GM12878 (cell line): ENCODE measurements at regions not wholly inside any gene's neighbourhood (a gene's known extent, or its start where the extent isn't known, plus 50 kb on each side); places are given as distances from the start of the nearest gene placed in this dataset.

ENCODE experiments used
- ASH2L ChIP-seq: fragments of 300-600, 200-600 bp; sonication (generic); IDR thresholded peaks from 2 replicates; pipeline ENCODE4 v1.6.1; 2017; ENCODE audit warnings: low read depth, mild to moderate bottlenecking, borderline replicate concordance
- ATF7 ChIP-seq: fragments of 450-650 bp; IDR thresholded peaks from 2 replicates; pipeline ENCODE4 v1.6.1; 2016; ENCODE audit warnings: low read depth, mild to moderate bottlenecking
- EP300 ChIP-seq, 2 experiments: fragments of 150-350 bp in 1 of 2; IDR thresholded peaks; 2 replicates each; pipeline ENCODE4 v1.6.1; 2011 to 2012; ENCODE audit warnings: low read depth in 2 of 2, low read length in 2 of 2, borderline replicate concordance in 1 of 2, improper control_type of control experiment in 1 of 2, inconsistent platforms in 1 of 2; ENCODE audit not compliant: control insufficient read depth in 1 of 2
- HDAC6 ChIP-seq: fragments of 200-600 bp; sonication (generic); IDR thresholded peaks from one replicate; pipeline ENCODE4 v1.8.0; 2017; ENCODE audit warnings: antibody characterized with exemption; ENCODE audit not compliant: unreplicated experiment
- IKZF1 ChIP-seq: fragments of 450-650 bp; conservative IDR thresholded peaks from 2 replicates; pipeline ENCODE4 v1.6.1; 2017; ENCODE audit warnings: antibody characterized with exemption, mild to moderate bottlenecking
- IKZF2 ChIP-seq, 2 experiments: fragments of 450-650 bp; IDR thresholded peaks; 2 replicates each; pipeline ENCODE4 v1.6.1; 2017; ENCODE audit warnings: mild to moderate bottlenecking in 2 of 2, moderate library complexity in 2 of 2
- IRF3 ChIP-seq: fragments of 450-650 bp; IDR thresholded peaks from 2 replicates; pipeline ENCODE4 v1.6.1; 2014; ENCODE audit warnings: mild to moderate bottlenecking
- IRF4 ChIP-seq: IDR thresholded peaks from 2 replicates; pipeline ENCODE4 v1.6.1; 2011; ENCODE audit warnings: low read depth, low read length
- JUNB ChIP-seq: IDR thresholded peaks from 2 replicates; pipeline ENCODE4 v1.6.1; 2016; ENCODE audit warnings: antibody characterized with exemption, mild to moderate bottlenecking
- LARP7 ChIP-seq: fragments of 450-650 bp; IDR thresholded peaks from 2 replicates; pipeline ENCODE4 v1.6.1; 2017; ENCODE audit warnings: mild to moderate bottlenecking
- MAX ChIP-seq: IDR thresholded peaks from 2 replicates; pipeline ENCODE4 v1.6.1; 2012; ENCODE audit warnings: low read depth, low read length, improper control_type of control experiment
- PAX5 ChIP-seq: IDR thresholded peaks from 2 replicates; pipeline ENCODE4 v1.6.1; 2011; ENCODE audit warnings: low read depth, low read length, borderline replicate concordance
- POLR2A ChIP-seq: IDR thresholded peaks from 2 replicates; pipeline ENCODE4 v1.6.1; 2011; ENCODE audit warnings: low read depth, mild to moderate bottlenecking, low read length
- POU2F2 ChIP-seq: IDR thresholded peaks from 3 replicates; pipeline ENCODE4 v1.6.1; 2011; ENCODE audit warnings: low read depth, mild to moderate bottlenecking, low read length, borderline replicate concordance
- RELA ChIP-seq: fragments of 450-650 bp; IDR thresholded peaks from 2 replicates; pipeline ENCODE4 v1.8.0; 2014; ENCODE audit warnings: borderline replicate concordance; ENCODE audit not compliant: partially characterized antibody
- RUNX3 ChIP-seq: IDR thresholded peaks from 2 replicates; pipeline ENCODE4 v1.6.1; 2012; ENCODE audit warnings: low read length, inconsistent platforms
- SMAD5 ChIP-seq: IDR thresholded peaks from 2 replicates; pipeline ENCODE4 v1.6.1; 2016; ENCODE audit warnings: antibody characterized with exemption, low read depth
- SP1 ChIP-seq: IDR thresholded peaks from one replicate; pipeline ENCODE4 v1.6.1; 2011; ENCODE audit warnings: low read depth, low read length
- SREBF1 ChIP-seq: IDR thresholded peaks from 2 replicates; pipeline ENCODE4 v1.6.1; 2012; ENCODE audit warnings: mild to moderate bottlenecking, low read length
- SRF ChIP-seq, 2 experiments: IDR thresholded peaks; 2 replicates each; pipeline ENCODE4 v1.6.1; 2011; ENCODE audit warnings: low read depth in 2 of 2, low read length in 2 of 2, mild to moderate bottlenecking in 1 of 2, moderate library complexity in 1 of 2
- SUZ12 ChIP-seq: fragments of 200-600 bp; sonication (generic); IDR thresholded peaks from one replicate; pipeline ENCODE4 v1.6.1; 2018; ENCODE audit warnings: antibody characterized with exemption, mild to moderate bottlenecking; ENCODE audit not compliant: unreplicated experiment
- TAF1 ChIP-seq: IDR thresholded peaks from 2 replicates; pipeline ENCODE4 v1.6.1; 2011; ENCODE audit warnings: mild to moderate bottlenecking, low read depth, low read length, borderline replicate concordance
- TARDBP ChIP-seq: IDR thresholded peaks from 2 replicates; pipeline ENCODE4 v1.6.1; 2016; ENCODE audit warnings: borderline replicate concordance
- TCF3 ChIP-seq: IDR thresholded peaks from 2 replicates; pipeline ENCODE4 v1.6.1; 2012; ENCODE audit warnings: low read depth, mild to moderate bottlenecking, low read length, borderline replicate concordance; ENCODE audit not compliant: insufficient read depth
- TCF7 ChIP-seq: IDR thresholded peaks from 2 replicates; pipeline ENCODE4 v1.6.1; 2014; ENCODE audit warnings: antibody characterized with exemption, borderline replicate concordance
- USF1 ChIP-seq: IDR thresholded peaks from 2 replicates; pipeline ENCODE4 v1.6.1; 2011; ENCODE audit warnings: borderline replicate concordance, low read depth, mild to moderate bottlenecking, moderate library complexity, mixed read lengths, low read length; ENCODE audit not compliant: insufficient read depth; ENCODE audit errors: extremely low read length
- ZBED1 ChIP-seq: IDR thresholded peaks from 2 replicates; pipeline ENCODE4 v1.6.1; 2016; ENCODE audit warnings: borderline replicate concordance
- ZNF217 ChIP-seq: fragments of 450-650 bp; IDR thresholded peaks from 2 replicates; pipeline ENCODE4 v1.6.1; 2017; ENCODE audit warnings: antibody characterized with exemption, mild to moderate bottlenecking
- ZNF24 ChIP-seq: fragments of 450-650 bp; IDR thresholded peaks from 2 replicates; pipeline ENCODE4 v1.6.1; 2017; ENCODE audit warnings: antibody characterized with exemption, mild to moderate bottlenecking
- ZZZ3 ChIP-seq: IDR thresholded peaks from 2 replicates; pipeline ENCODE4 v1.6.1; 2011; ENCODE audit warnings: low read depth; ENCODE audit not compliant: control insufficient read depth, insufficient read length
- TF ChIP-seq, protein P1 (sequence below): fragments of 450-650 bp; IDR thresholded peaks from 2 replicates; pipeline ENCODE4 v1.6.1; 2016; ENCODE audit warnings: mild to moderate bottlenecking

DNA sequence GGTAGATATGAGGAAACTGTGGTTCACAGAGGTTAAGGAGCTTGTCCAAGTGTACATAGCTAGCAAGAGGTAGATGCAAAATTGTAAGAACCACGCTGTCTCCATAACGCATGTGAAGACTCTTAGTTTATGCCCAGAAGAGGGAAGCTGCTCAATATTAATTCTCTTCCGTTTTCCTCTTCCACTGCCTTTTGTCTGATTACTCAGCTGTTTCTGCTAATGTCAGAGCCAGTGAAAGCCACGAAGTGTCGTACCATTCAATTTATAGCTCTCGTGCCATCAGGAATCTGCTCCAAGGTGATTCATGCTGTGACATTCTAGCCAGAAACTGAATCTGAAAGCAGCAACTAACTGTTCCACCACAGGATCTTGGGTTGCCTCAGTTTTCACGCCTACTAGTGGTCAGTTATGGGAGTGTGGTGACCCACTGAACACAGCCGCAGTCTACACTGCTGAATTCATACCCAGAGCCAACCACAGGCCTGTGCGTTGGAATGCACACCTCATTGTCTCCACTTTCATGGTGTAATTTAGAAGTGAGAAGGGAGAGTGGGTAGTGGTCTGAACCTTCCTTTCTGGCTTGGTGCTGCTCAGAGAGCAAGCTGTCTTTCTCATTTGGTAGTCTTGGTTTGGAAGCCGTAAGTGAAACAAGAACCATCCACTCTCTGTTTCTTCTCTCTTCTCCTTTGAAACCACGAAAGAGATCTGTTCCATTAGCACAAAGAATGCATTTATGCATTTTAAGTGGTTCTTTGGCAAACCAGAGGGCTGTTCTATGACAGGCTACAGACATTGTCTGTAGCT is 74.2 kb upstream of the NAP1L1 start (continued):
- TF ChIP-seq POU2F2 (peak; percentile 86), ZNF24 (peak; percentile 62; the same call in 1 of the 2 replicates), EP300 (IDR thresholded peaks at IDR 0.05; ENCODE audit: borderline replicate concordance in 1 of 2, control insufficient read depth in 1 of 2, low read depth in 2 of 2, low read length in 2 of 2) (peak; percentile 77 to 89), PAX5 (peak; percentile 99), JUNB (peak; percentile 78), SREBF1 (no peak), TARDBP (no peak), ZNF217 (peak; percentile 85), SP1 (peak; percentile 80), ASH2L (no peak), LARP7 (peak; percentile 71), IKZF1 (peak; percentile 97), SUZ12 (no peak), ZBED1 (peak; percentile 86; the same call in 1 of the 2 replicates), SRF (IDR thresholded peaks at IDR 0.05; ENCODE audit: low read depth in 2 of 2, low read length in 2 of 2) (no peak), RUNX3 (peak; percentile 100), TCF7 (peak; percentile 69; the same call in 1 of the 2 replicates), IRF4 (peak; percentile 94), MAX (no peak), TAF1 (no peak), TCF3 (peak; percentile 58; the same call in 1 of the 2 replicates), USF1 (no peak), ATF7 (peak; percentile 88), IRF3 (no peak), RELA (no peak), SMAD5 (no peak), POLR2A (no peak), ZZZ3 (no peak), HDAC6 (no peak), IKZF2 (IDR thresholded peaks at IDR 0.05) (peak; percentile 98 to 99)
- TF ChIP-seq, protein P1, sequence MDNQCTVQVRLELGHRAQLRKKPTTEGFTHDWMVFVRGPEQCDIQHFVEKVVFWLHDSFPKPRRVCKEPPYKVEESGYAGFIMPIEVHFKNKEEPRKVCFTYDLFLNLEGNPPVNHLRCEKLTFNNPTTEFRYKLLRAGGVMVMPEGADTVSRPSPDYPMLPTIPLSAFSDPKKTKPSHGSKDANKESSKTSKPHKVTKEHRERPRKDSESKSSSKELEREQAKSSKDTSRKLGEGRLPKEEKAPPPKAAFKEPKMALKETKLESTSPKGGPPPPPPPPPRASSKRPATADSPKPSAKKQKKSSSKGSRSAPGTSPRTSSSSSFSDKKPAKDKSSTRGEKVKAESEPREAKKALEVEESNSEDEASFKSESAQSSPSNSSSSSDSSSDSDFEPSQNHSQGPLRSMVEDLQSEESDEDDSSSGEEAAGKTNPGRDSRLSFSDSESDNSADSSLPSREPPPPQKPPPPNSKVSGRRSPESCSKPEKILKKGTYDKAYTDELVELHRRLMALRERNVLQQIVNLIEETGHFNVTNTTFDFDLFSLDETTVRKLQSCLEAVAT, result peak; percentile 98
